ENCODE measurements at regions not wholly inside any gene's neighbourhood (a gene's known extent, or its start where the extent isn't known, plus 50 kb on each side); places are given as distances from the start of the nearest gene placed in this dataset.
"Not testable (repeated sequence)": the region's sequence is repeated elsewhere in the genome, so short reads cannot be mapped to it uniquely, and the experiment has no call there.

GRCh38 chr21:23607782-23608431 is 1999.4 kb downstream of the MRPL39 start:
- no peak for DNase-seq (ENCODE audit: low read depth)

GRCh38 chr21:23601549-23601948 is 2005.7 kb downstream of the MRPL39 start:
- DNase-seq (ENCODE audit: low read depth), result no peak

GRCh38 chr21:23593582-23593981 is 2013.7 kb downstream of the MRPL39 start:
- DNase-seq (ENCODE audit: low read depth), result no peak

- DNase-seq (ENCODE audit: low read depth), result no peak
Measured at GRCh38 chr21:23585419-23585818, 2021.9 kb downstream of the MRPL39 start.

- DNase-seq (ENCODE audit: low read depth), result no peak
Measured at GRCh38 chr21:23579573-23579972, 2027.7 kb downstream of the MRPL39 start.

GRCh38 chr21:23578027-23578426 is 2029.3 kb downstream of the MRPL39 start:
- no peak for DNase-seq (ENCODE audit: low read depth)

- no peak for DNase-seq (ENCODE audit: low read depth)
Measured at GRCh38 chr21:23574932-23575331, 2032.3 kb downstream of the MRPL39 start.

GRCh38 chr21:23548924-23549323 is 2058.4 kb downstream of the MRPL39 start:
- DNase-seq (ENCODE audit: low read depth), result not testable (repeated sequence)

GRCh38 chr21:23543333-23543732 is 2063.9 kb downstream of the MRPL39 start:
- no peak for DNase-seq (ENCODE audit: low read depth)

- DNase-seq (ENCODE audit: low read depth), result no peak
Measured at GRCh38 chr21:23542097-23542496, 2065.2 kb downstream of the MRPL39 start.

GRCh38 chr21:23541571-23541970 is 2065.7 kb downstream of the MRPL39 start:
- no peak for DNase-seq (ENCODE audit: low read depth)

- DNase-seq (ENCODE audit: low read depth), result no peak
Measured at GRCh38 chr21:23534850-23535249, 2072.4 kb downstream of the MRPL39 start.

GRCh38 chr21:23531444-23531843 is 2075.8 kb downstream of the MRPL39 start:
- DNase-seq (ENCODE audit: low read depth), result no peak

GRCh38 chr21:23524685-23525084 is 2082.6 kb downstream of the MRPL39 start:
- no peak for DNase-seq (ENCODE audit: low read depth)

GRCh38 chr21:23522751-23523150 is 2084.5 kb downstream of the MRPL39 start:
- no peak for DNase-seq (ENCODE audit: low read depth)

- no peak for DNase-seq (ENCODE audit: low read depth)
Measured at GRCh38 chr21:23507501-23507900, 2099.8 kb downstream of the MRPL39 start.

GRCh38 chr21:23496729-23497128 is 2110.6 kb downstream of the MRPL39 start:
- no peak for DNase-seq (ENCODE audit: low read depth)

GRCh38 chr21:23488245-23488644 is 2119.0 kb downstream of the MRPL39 start:
- DNase-seq (ENCODE audit: low read depth), result no peak

- no peak for DNase-seq (ENCODE audit: low read depth)
Measured at GRCh38 chr21:23480591-23481270, 2126.6 kb downstream of the MRPL39 start.

GRCh38 chr21:23478381-23478780 is 2128.9 kb downstream of the MRPL39 start:
- DNase-seq (ENCODE audit: low read depth), result no peak

- DNase-seq (ENCODE audit: low read depth), result no peak
Measured at GRCh38 chr21:23475281-23476219, 2131.7 kb downstream of the MRPL39 start.

- DNase-seq (ENCODE audit: low read depth), result no peak
Measured at GRCh38 chr21:23471877-23472276, 2135.4 kb downstream of the MRPL39 start.

GRCh38 chr21:23463365-23463764 is 2143.9 kb downstream of the MRPL39 start:
- DNase-seq (ENCODE audit: low read depth), result no peak
